Lung microvascular endothelial cell (primary cell): ENCODE measurements at regions not wholly inside any gene's neighbourhood (a gene's known extent, or its start where the extent isn't known, plus 50 kb on each side); places are given as distances from the start of the nearest gene placed in this dataset.

ENCODE experiments used
- DNase-seq, 2 donors: peaks; one replicate each; pipeline versions ENCODE4 v3.0.0 to v3.0.0-alpha.2; 2010; ENCODE audit warnings: low read depth in 2 of 2

GRCh38 chr5:173718469-173718868 lies 102.0 kb upstream of the BOD1 start:
- no peak for DNase-seq

- no peak for DNase-seq
Measured at GRCh38 chr5:173719731-173720082, 103.3 kb upstream of the BOD1 start.

GRCh38 chr5:173720286-173720952 lies 104.0 kb upstream of the BOD1 start:
- DNase-seq: no peak

- DNase-seq: no peak
Measured at GRCh38 chr5:173720953-173721600, 104.6 kb upstream of the BOD1 start.

- no peak for DNase-seq
Measured at GRCh38 chr5:173721601-173722232, 105.3 kb upstream of the BOD1 start.

GRCh38 chr5:173726846-173727557 lies 110.6 kb upstream of the BOD1 start:
- DNase-seq: no peak

GRCh38 chr5:173727839-173728778 lies 111.7 kb upstream of the BOD1 start:
- DNase-seq: no peak

- DNase-seq: no peak
Measured at GRCh38 chr5:173729079-173729765, 112.8 kb upstream of the BOD1 start.

- no peak for DNase-seq
Measured at GRCh38 chr5:173730632-173731298, 114.3 kb upstream of the BOD1 start.

GRCh38 chr5:173733021-173733420 lies 116.6 kb upstream of the BOD1 start:
- no peak for DNase-seq

- DNase-seq: no peak
Measured at GRCh38 chr5:173733425-173733824, 117.0 kb upstream of the BOD1 start.

- DNase-seq: no peak
Measured at GRCh38 chr5:173733831-173734501, 117.5 kb upstream of the BOD1 start.

GRCh38 chr5:173734716-173735115 lies 118.3 kb upstream of the BOD1 start:
- no peak for DNase-seq

- DNase-seq: no peak
Measured at GRCh38 chr5:173735184-173735583, 118.7 kb upstream of the BOD1 start.

GRCh38 chr5:173735691-173736090 lies 119.2 kb upstream of the BOD1 start:
- DNase-seq: no peak

GRCh38 chr5:173736374-173736773 lies 119.9 kb upstream of the BOD1 start:
- DNase-seq: no peak

GRCh38 chr5:173736923-173737412 lies 120.5 kb upstream of the BOD1 start:
- DNase-seq: no peak

- DNase-seq: no peak
Measured at GRCh38 chr5:173739741-173740140, 123.3 kb upstream of the BOD1 start.

- no peak for DNase-seq
Measured at GRCh38 chr5:173740400-173740799, 124.0 kb upstream of the BOD1 start.
